CD14-positive monocyte (primary cell): ENCODE measurements at regions not wholly inside any gene's neighbourhood (a gene's known extent, or its start where the extent isn't known, plus 50 kb on each side); places are given as distances from the start of the nearest gene placed in this dataset.

Experiments used
- DNase-seq, 3 donors: peaks; one replicate each; pipeline ENCODE4 v3.0.0-alpha.2; 2011 to 2022
- H2AFZ ChIP-seq: 2 replicates; pipeline ENCODE4 v1.6.0; 2012; ENCODE audit warnings: mild to moderate bottlenecking, low read depth, low read length, inconsistent platforms; ENCODE audit not compliant: insufficient read depth, poor library complexity, severe bottlenecking
- H3K27ac ChIP-seq, 2 donors: 1 replicate in 1 of 2; 2 replicates in 1 of 2; pipeline ENCODE4 v1.5.1; 2012 to 2013; ENCODE audit warnings: low read length in 2 of 2, control low read depth in 1 of 2, inconsistent platforms in 1 of 2, low read depth in 1 of 2, mild to moderate bottlenecking in 1 of 2
- H3K27me3 ChIP-seq, 2 donors: one replicate each; pipeline versions ENCODE4 v1.6.0 to v1.6.1; 2011 to 2013; ENCODE audit warnings: low read length in 2 of 2; ENCODE audit not compliant: control insufficient read depth in 2 of 2, insufficient read depth in 2 of 2
- H3K36me3 ChIP-seq, 2 donors: replicated peaks in 1 of 2; 1 replicate in 1 of 2; 2 replicates in 1 of 2; pipeline versions ENCODE4 v1.5.1 to v1.6.1; 2012 to 2013; ENCODE audit warnings: low read length in 2 of 2, control low read depth in 1 of 2, inconsistent platforms in 1 of 2, mild to moderate bottlenecking in 1 of 2; ENCODE audit not compliant: insufficient read depth in 2 of 2, control insufficient read depth in 1 of 2
- H3K4me1 ChIP-seq, 2 donors: 1 replicate in 1 of 2; 2 replicates in 1 of 2; pipeline versions ENCODE4 v1.5.1 to v1.6.1; 2012 to 2013; ENCODE audit warnings: low read length in 2 of 2, control low read depth in 1 of 2, inconsistent platforms in 1 of 2, mild to moderate bottlenecking in 1 of 2, moderate library complexity in 1 of 2; ENCODE audit not compliant: insufficient read depth in 2 of 2, control insufficient read depth in 1 of 2
- H3K4me2 ChIP-seq: replicated peaks from 2 replicates; pipeline ENCODE3; 2012; ENCODE audit warnings: low read length, moderate library complexity, mild to moderate bottlenecking; ENCODE audit not compliant: poor library complexity, severe bottlenecking; ENCODE audit errors: extremely low read depth
- H3K4me3 ChIP-seq, 3 experiments: fragments of 200-600 bp in 1 of 3; sonication (generic) in 1 of 3; replicated peaks in 1 of 3; 1 replicate in 2 of 3; 2 replicates in 1 of 3; pipeline ENCODE4 v1.5.1; 2011 to 2013; ENCODE audit warnings: low read length in 3 of 3, mild to moderate bottlenecking in 3 of 3, control low read depth in 2 of 3, low read depth in 2 of 3, inconsistent platforms in 1 of 3, moderate library complexity in 1 of 3
- H3K79me2 ChIP-seq: 2 replicates; pipeline ENCODE4 v1.6.0; 2012; ENCODE audit warnings: mild to moderate bottlenecking, control low read depth, inconsistent platforms, low read length, moderate library complexity; ENCODE audit not compliant: insufficient read depth
- H3K9ac ChIP-seq: 2 replicates; pipeline ENCODE4 v1.6.0; 2017; ENCODE audit warnings: low read length, mild to moderate bottlenecking; ENCODE audit not compliant: insufficient read depth, poor library complexity, severe bottlenecking
- H3K9me3 ChIP-seq, 2 donors: replicated peaks in 1 of 2; 1 replicate in 1 of 2; 2 replicates in 1 of 2; pipeline versions ENCODE4 v1.5.1 to v1.6.1; 2012 to 2013; ENCODE audit warnings: low read length in 2 of 2, control low read depth in 1 of 2; ENCODE audit not compliant: control insufficient read depth in 1 of 2, insufficient read depth in 1 of 2
- H4K20me1 ChIP-seq: 2 replicates; pipeline ENCODE4 v1.6.0; 2012; ENCODE audit warnings: mild to moderate bottlenecking, low read length, control low read depth, moderate library complexity; ENCODE audit not compliant: insufficient read depth
- H3K27ac Mint-ChIP-seq, 7 donors: one replicate each; pipeline ENCODE4 v1.8.0; 2020; ENCODE audit warnings: mild to moderate bottlenecking in 7 of 7, mixed read lengths in 7 of 7, moderate library complexity in 6 of 7, inconsistent platforms in 2 of 7
- H3K27me3 Mint-ChIP-seq, 3 donors: one replicate each; pipeline ENCODE4 v1.8.0; 2021 to 2022; ENCODE audit warnings: low read depth in 3 of 3, mild to moderate bottlenecking in 3 of 3, mixed read lengths in 3 of 3, moderate library complexity in 3 of 3, inconsistent platforms in 1 of 3
- H3K36me3 Mint-ChIP-seq, 2 donors: one replicate each; pipeline ENCODE4 v1.8.0; 2020; ENCODE audit warnings: mixed read lengths in 2 of 2, inconsistent platforms in 1 of 2, mild to moderate bottlenecking in 1 of 2
- H3K4me1 Mint-ChIP-seq: one replicate; pipeline ENCODE4 v1.8.0; 2020; ENCODE audit warnings: mild to moderate bottlenecking, mixed read lengths
- H3K4me3 Mint-ChIP-seq, 2 donors: one replicate each; pipeline ENCODE4 v1.8.0; 2020; ENCODE audit warnings: mild to moderate bottlenecking in 2 of 2, mixed read lengths in 2 of 2, moderate library complexity in 1 of 2
- H3K9me3 Mint-ChIP-seq, 7 donors: one replicate each; pipeline ENCODE4 v1.8.0; 2020 to 2022; ENCODE audit warnings: mixed read lengths in 7 of 7, mild to moderate bottlenecking in 6 of 7, moderate library complexity in 6 of 7, inconsistent platforms in 2 of 7
- CTCF ChIP-seq: fragments of 200-600 bp; IDR thresholded peaks from one replicate; pipeline ENCODE4 v1.8.0; 2022; ENCODE audit warnings: antibody characterized with exemption, mild to moderate bottlenecking
- WGBS: methylation state at CpG from one replicate; pipeline ENCODE4 v1.1.5; 2013; ENCODE audit warnings: missing lambda C conversion rate; ENCODE audit not compliant: insufficient coverage; 5-methylcytosine and 5-hydroxymethylcytosine counted together
- intact Hi-C, 2 donors: fragments of 100-400 bp; cut with micrococcal nuclease; formaldehyde crosslinking; loops; one replicate each; pipeline versions ENCODE4 v1.15.0 to v1.15.1; 2023

DNA sequence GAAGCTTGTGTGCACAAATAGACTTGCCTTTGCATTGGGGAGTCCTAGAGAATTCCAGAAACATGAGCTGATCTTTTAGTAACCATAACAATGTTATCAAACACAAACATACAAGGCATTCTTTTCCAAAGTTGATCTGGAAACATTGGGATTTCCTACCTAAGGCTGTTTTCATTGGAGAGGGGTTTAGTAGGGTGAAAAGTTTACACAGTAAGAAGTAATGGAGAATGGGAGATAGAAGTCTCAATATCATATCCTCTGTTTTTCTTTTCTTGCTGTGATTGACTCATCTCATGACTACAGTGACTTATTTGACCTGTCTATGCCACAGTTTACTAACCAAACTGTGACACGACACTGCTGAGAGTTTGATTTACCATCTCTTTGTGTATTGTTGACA, 65.6 kb upstream of the PLA2G4A start:
- intact Hi-C loops = no loop called here
- H3K27me3 Mint-ChIP-seq = no peaks in the 10 kb centered on the region
- H3K9ac ChIP-seq = no peak overlapping the region
- no peak overlapping the region for H3K4me3 ChIP-seq
- TF ChIP-seq CTCF = no peak
- H3K9me3 ChIP-seq = no peaks in the 10 kb centered on the region
- no peak overlapping the region for H3K27ac Mint-ChIP-seq
- H3K4me1 Mint-ChIP-seq = no peaks in the 10 kb centered on the region
- H3K4me1 ChIP-seq = no peaks in the 10 kb centered on the region
- H3K9me3 Mint-ChIP-seq = peaks cover 0 to 3% (median 0%) of the 10 kb centered on the region in 7 donors
- H2AFZ ChIP-seq = no peak overlapping the region
- H3K27me3 ChIP-seq = no peaks in the 10 kb centered on the region
- no peaks in the 10 kb centered on the region for H3K79me2 ChIP-seq
- DNase-seq = no peak
- H4K20me1 ChIP-seq = no peaks in the 10 kb centered on the region
- no peaks in the 10 kb centered on the region for H3K36me3 ChIP-seq
- WGBS = no CpG with 5 or more reads among the region's 1 CpG
- H3K27ac ChIP-seq = no peak overlapping the region
- no peaks in the 10 kb centered on the region for H3K36me3 Mint-ChIP-seq
- H3K4me3 Mint-ChIP-seq = no peak overlapping the region
- no peak overlapping the region for H3K4me2 ChIP-seq

DNA sequence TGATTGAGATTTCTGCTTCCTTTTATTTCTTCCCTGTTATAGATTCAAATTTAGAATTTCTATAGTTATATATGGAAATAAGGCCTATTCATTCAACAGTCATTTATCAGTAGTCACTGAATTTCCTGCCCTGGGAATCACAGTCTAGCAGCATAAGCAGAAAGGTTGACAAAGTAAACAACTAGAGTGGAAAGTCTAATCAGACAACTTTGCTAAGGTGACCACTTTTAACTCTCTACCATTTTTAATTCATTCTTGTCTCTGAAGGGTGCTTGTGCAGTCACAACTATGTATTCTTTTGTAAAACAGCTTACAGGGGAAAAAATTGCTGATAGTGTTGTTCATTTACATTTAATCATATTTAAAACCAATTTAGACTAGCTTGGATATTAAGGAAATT, 66.1 kb upstream of the PLA2G4A start:
- no peak for TF ChIP-seq CTCF
- Mint-ChIP-seq H3K36me3 (no peaks in the 10 kb centered on the region), H3K4me3 (no peak overlapping the region), H3K27ac (no peak overlapping the region), H3K9me3 (peaks cover 0 to 3% (median 0%) of the 10 kb centered on the region in 7 donors), H3K27me3 (no peaks in the 10 kb centered on the region), H3K4me1 (peaks cover 3% of the 10 kb centered on the region)
- Histone ChIP-seq H3K9ac (no peak overlapping the region), H2AFZ (no peak overlapping the region), H3K4me3 (no peak overlapping the region), H3K9me3 (no peaks in the 10 kb centered on the region), H3K36me3 (no peaks in the 10 kb centered on the region), H3K4me2 (no peak overlapping the region), H3K27me3 (no peaks in the 10 kb centered on the region), H3K79me2 (no peaks in the 10 kb centered on the region), H3K4me1 (no peaks in the 10 kb centered on the region), H3K27ac (no peak overlapping the region), H4K20me1 (no peaks in the 10 kb centered on the region)
- DNase-seq = no peak
- intact Hi-C loops = no loop called here
